ENCODE measurements at regions not wholly inside any gene's neighbourhood (a gene's known extent, or its start where the extent isn't known, plus 50 kb on each side); places are given as distances from the start of the nearest gene placed in this dataset.

DNA sequence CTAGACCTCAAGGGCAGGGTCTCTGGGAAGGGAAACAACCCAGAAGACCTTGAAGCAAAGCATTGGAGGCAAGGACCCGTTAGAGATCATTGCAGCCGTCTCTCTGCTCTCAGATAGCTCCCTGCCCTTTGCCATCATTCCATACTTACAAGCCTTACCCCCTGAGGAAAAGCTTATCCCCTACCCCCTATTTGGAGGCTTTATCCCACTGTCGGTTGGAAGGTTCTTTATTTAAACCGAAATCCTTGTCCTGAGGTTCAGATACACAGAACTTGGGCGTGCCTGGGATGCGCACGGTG lies 84.4 kb downstream of the EFNB1 start:
- Histone ChIP-seq H4K20me1 (ENCODE audit: insufficient read depth) (no peaks in the 10 kb centered on the region), H3K4me3 (IDR thresholded peaks at IDR 0.05; ENCODE audit: insufficient read depth, low read depth, low read length) (no peak overlapping the region), H3K27ac (no peak overlapping the region), H2AFZ (ENCODE audit: low read depth) (no peak overlapping the region), H3K27me3 (ENCODE audit: insufficient read depth, low read depth) (no peaks in the 10 kb centered on the region), H3K9ac (no peak overlapping the region), H3K36me3 (ENCODE audit: insufficient read depth) (no peaks in the 10 kb centered on the region), H3K4me2 (no peak overlapping the region), H3K79me2 (ENCODE audit: insufficient read depth, low read depth) (no peaks in the 10 kb centered on the region), H3K4me1 (ENCODE audit: low read depth, poor library complexity, severe bottlenecking) (peaks cover 9% of the 10 kb centered on the region)
- TF ChIP-seq, protein P1, sequence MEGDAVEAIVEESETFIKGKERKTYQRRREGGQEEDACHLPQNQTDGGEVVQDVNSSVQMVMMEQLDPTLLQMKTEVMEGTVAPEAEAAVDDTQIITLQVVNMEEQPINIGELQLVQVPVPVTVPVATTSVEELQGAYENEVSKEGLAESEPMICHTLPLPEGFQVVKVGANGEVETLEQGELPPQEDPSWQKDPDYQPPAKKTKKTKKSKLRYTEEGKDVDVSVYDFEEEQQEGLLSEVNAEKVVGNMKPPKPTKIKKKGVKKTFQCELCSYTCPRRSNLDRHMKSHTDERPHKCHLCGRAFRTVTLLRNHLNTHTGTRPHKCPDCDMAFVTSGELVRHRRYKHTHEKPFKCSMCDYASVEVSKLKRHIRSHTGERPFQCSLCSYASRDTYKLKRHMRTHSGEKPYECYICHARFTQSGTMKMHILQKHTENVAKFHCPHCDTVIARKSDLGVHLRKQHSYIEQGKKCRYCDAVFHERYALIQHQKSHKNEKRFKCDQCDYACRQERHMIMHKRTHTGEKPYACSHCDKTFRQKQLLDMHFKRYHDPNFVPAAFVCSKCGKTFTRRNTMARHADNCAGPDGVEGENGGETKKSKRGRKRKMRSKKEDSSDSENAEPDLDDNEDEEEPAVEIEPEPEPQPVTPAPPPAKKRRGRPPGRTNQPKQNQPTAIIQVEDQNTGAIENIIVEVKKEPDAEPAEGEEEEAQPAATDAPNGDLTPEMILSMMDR (conservative IDR thresholded peaks at IDR 0.05; ENCODE audit: low read depth, low read length), result no peak

DNA sequence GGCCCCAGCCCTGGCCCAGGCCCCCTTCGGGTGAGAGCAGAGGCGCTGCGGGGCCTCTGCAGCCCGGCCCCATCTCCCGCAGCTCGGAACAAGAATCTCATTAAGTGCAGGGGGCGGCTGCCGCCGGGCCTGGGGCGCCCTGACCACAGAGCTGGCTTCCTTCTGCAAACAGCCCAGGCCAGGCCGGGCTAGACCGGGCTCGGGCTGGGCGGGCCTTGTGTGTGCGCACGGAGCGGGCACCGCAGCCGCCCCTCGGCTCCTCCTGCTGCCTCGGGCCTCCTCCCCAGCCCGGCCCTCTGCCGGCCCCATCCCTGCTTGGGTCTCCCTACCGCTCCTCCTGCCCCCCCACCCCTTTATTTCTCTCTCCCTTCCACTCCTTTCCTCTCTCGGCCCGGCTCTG lies 83.3 kb downstream of the EFNB1 start:
- TF ChIP-seq, protein P1 (conservative IDR thresholded peaks at IDR 0.05; ENCODE audit: low read depth, low read length), result no peak

DNA sequence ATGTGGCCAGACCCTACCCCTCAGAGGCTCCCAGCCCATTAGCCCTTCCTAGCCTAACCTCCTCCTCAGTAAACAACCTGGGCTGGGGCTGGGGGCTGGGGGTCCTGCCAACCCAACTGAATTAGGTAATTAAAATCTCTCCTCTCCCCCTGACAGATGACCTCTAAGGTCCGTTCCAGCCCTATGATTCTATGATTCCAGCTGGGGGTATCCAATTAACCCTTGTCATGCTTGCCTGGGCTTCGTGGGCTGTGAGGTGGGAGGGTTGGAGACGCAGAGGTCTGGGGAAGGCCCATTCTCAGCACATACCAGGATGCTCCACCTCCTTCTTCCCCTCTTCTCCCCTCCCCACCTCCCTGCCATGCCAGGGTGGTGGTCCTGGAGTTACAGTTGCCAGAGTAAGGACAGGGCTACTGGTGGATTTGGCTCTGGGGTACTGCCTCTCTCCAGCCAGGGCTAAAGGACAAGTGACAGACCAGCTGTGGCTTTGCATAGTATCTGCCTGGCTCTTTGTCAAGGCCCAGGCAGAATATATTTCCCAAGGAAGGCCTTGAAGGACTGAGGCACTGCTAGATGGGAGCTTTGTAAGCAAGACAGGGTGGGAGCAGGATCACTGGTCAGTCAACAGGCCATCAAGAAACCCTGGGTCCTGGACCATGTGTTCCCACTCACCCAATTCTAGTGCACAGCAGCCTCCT lies 82.1 kb downstream of the EFNB1 start:
- Histone ChIP-seq H3K9ac (no peak overlapping the region), H3K4me2 (no peak overlapping the region), H3K36me3 (ENCODE audit: insufficient read depth) (no peaks in the 10 kb centered on the region), H4K20me1 (ENCODE audit: insufficient read depth) (no peaks in the 10 kb centered on the region), H3K27me3 (ENCODE audit: insufficient read depth, low read depth) (no peaks in the 10 kb centered on the region), H3K4me1 (ENCODE audit: low read depth, poor library complexity, severe bottlenecking) (peaks cover 9% of the 10 kb centered on the region), H3K79me2 (ENCODE audit: insufficient read depth, low read depth) (no peaks in the 10 kb centered on the region), H3K4me3 (IDR thresholded peaks at IDR 0.05; ENCODE audit: insufficient read depth, low read depth, low read length) (no peak overlapping the region), H2AFZ (ENCODE audit: low read depth) (no peak overlapping the region), H3K27ac (no peak overlapping the region)
- TF ChIP-seq, protein P1 (conservative IDR thresholded peaks at IDR 0.05; ENCODE audit: low read depth, low read length), result no peak

More for the DNA sequence above, 83.3 kb downstream of the EFNB1 start:
- no peaks in the 10 kb centered on the region for H3K79me2 ChIP-seq (ENCODE audit: insufficient read depth, low read depth)
- H3K9ac ChIP-seq, result no peak overlapping the region
- no peaks in the 10 kb centered on the region for H3K36me3 ChIP-seq (ENCODE audit: insufficient read depth)
- H3K4me3 ChIP-seq (IDR thresholded peaks at IDR 0.05; ENCODE audit: insufficient read depth, low read depth, low read length), result no peak overlapping the region
- H4K20me1 ChIP-seq (ENCODE audit: insufficient read depth), result no peaks in the 10 kb centered on the region
- no peak overlapping the region for H3K4me2 ChIP-seq
- H3K4me1 ChIP-seq (ENCODE audit: low read depth, poor library complexity, severe bottlenecking), result peaks cover 9% of the 10 kb centered on the region
- no peak overlapping the region for H3K27ac ChIP-seq
- no peaks in the 10 kb centered on the region for H3K27me3 ChIP-seq (ENCODE audit: insufficient read depth, low read depth)
- no peak overlapping the region for H2AFZ ChIP-seq (ENCODE audit: low read depth)

DNA sequence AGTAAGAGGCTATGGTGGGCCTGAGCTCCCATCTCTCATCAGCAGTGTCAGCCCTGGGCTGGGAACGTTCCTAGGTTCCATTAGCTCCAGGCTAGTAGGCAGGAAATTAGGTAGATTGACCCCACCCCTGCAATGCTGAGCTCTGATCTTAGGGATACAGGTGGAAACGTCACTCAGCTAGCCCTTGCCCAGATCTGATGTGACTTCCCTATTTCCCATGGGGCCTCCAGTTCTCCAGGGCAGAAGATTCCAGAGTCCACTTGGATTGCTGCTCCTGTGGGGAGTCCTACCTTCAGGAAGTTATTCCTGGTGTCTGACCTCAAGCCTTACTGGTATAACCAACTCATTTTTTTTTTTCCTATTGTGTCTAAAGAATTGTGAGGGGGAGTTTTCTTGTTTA lies 81.1 kb downstream of the EFNB1 start:
- Histone ChIP-seq H3K79me2 (ENCODE audit: insufficient read depth, low read depth) (no peaks in the 10 kb centered on the region), H2AFZ (ENCODE audit: low read depth) (no peak overlapping the region), H3K4me3 (IDR thresholded peaks at IDR 0.05; ENCODE audit: insufficient read depth, low read depth, low read length) (no peak overlapping the region), H3K4me2 (no peak overlapping the region), H3K4me1 (ENCODE audit: low read depth, poor library complexity, severe bottlenecking) (peaks cover under 1% of the 10 kb centered on the region), H3K9ac (no peak overlapping the region), H3K36me3 (ENCODE audit: insufficient read depth) (no peaks in the 10 kb centered on the region), H4K20me1 (ENCODE audit: insufficient read depth) (no peaks in the 10 kb centered on the region), H3K27ac (no peak overlapping the region), H3K27me3 (ENCODE audit: insufficient read depth, low read depth) (no peaks in the 10 kb centered on the region)
- TF ChIP-seq, protein P1 (conservative IDR thresholded peaks at IDR 0.05; ENCODE audit: low read depth, low read length), result no peak

Data from KMS-11 (cell line).